HL-60 (cell line): ENCODE measurements at regions not wholly inside any gene's neighbourhood (a gene's known extent, or its start where the extent isn't known, plus 50 kb on each side); places are given as distances from the start of the nearest gene placed in this dataset.

Experiments
- DNase-seq, 2 experiments: peaks; one replicate each; pipeline ENCODE4 v3.0.0-alpha.2; 2010 to 2020; ENCODE audit warnings: low read depth in 1 of 2, low spot score in 1 of 2
- H3K27ac ChIP-seq: fragments of 250-450 bp; sonication (Bioruptor Pico); replicated peaks from 2 replicates; pipeline ENCODE4 v1.5.1; 2020; ENCODE audit warnings: mild to moderate bottlenecking, moderate library complexity
- H3K27me3 ChIP-seq: fragments of 250-450 bp; sonication (Bioruptor Pico); 2 replicates; pipeline ENCODE4 v1.5.1; 2021; ENCODE audit warnings: mild to moderate bottlenecking, moderate library complexity; ENCODE audit not compliant: insufficient read depth, poor library complexity, severe bottlenecking
- H3K4me3 ChIP-seq: replicated peaks from 2 replicates; pipeline ENCODE4 v1.5.1; 2011; ENCODE audit warnings: mild to moderate bottlenecking, control low read depth, low read length; ENCODE audit not compliant: insufficient read depth
- GABPA ChIP-seq: IDR thresholded peaks from 2 replicates; pipeline ENCODE4 v1.6.1; 2012; ENCODE audit warnings: low read depth
- POLR2AphosphoS5 ChIP-seq: IDR thresholded peaks from 2 replicates; pipeline ENCODE4 v1.6.1; 2012; ENCODE audit warnings: low read depth
- SPI1 ChIP-seq: IDR thresholded peaks from 2 replicates; pipeline ENCODE4 v1.6.1; 2012; ENCODE audit warnings: low read depth, mild to moderate bottlenecking, borderline replicate concordance
- TF ChIP-seq, protein P1 (sequence below): IDR thresholded peaks from one replicate; pipeline ENCODE4 v1.5.1; 2011; ENCODE audit warnings: low read length, control low read depth, inconsistent platforms; ENCODE audit not compliant: insufficient read depth
- TF ChIP-seq, protein P2 (sequence below): IDR thresholded peaks from 2 replicates; pipeline ENCODE4 v1.6.1; 2012; ENCODE audit warnings: low read depth; ENCODE audit not compliant: insufficient replicate concordance

GRCh38 chr11:8336356-8337129 is 72.9 kb upstream of the LMO1 start:
- no peak for DNase-seq
- no peak for TF ChIP-seq GABPA
- TF ChIP-seq SPI1: 0 out of 2 replicates have a peak, but pooled peaks have one; percentile 3
- Histone ChIP-seq H3K27ac (no peak overlapping the region), H3K27me3 (no peaks in the 10 kb centered on the region), H3K4me3 (no peak overlapping the region)

DNA sequence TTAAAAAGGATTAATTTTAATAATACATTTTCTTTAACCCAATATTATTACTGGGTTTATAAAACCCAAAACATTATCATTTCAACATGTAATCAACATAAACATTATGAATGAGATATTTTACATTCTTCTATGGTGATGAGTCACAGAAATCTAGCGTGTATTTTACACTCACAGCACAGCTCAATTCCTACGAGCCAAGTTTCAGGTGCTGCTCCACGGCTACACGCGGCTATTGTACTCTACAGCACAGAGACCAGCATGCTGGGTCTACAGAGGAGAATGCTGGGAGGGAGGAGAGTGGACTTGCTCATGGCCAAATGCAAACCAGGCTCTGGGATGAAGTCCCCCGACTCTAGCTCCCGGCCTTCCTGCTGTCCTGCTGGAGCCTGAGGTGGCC is 72.0 kb upstream of the LMO1 start:
- Histone ChIP-seq H3K27me3 (no peaks in the 10 kb centered on the region), H3K27ac (no peak overlapping the region), H3K4me3 (no peak overlapping the region)
- no peak for DNase-seq
- TF ChIP-seq, protein P1, sequence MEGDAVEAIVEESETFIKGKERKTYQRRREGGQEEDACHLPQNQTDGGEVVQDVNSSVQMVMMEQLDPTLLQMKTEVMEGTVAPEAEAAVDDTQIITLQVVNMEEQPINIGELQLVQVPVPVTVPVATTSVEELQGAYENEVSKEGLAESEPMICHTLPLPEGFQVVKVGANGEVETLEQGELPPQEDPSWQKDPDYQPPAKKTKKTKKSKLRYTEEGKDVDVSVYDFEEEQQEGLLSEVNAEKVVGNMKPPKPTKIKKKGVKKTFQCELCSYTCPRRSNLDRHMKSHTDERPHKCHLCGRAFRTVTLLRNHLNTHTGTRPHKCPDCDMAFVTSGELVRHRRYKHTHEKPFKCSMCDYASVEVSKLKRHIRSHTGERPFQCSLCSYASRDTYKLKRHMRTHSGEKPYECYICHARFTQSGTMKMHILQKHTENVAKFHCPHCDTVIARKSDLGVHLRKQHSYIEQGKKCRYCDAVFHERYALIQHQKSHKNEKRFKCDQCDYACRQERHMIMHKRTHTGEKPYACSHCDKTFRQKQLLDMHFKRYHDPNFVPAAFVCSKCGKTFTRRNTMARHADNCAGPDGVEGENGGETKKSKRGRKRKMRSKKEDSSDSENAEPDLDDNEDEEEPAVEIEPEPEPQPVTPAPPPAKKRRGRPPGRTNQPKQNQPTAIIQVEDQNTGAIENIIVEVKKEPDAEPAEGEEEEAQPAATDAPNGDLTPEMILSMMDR: no peak
- TF ChIP-seq GABPA: no peak
- TF ChIP-seq, protein P2, sequence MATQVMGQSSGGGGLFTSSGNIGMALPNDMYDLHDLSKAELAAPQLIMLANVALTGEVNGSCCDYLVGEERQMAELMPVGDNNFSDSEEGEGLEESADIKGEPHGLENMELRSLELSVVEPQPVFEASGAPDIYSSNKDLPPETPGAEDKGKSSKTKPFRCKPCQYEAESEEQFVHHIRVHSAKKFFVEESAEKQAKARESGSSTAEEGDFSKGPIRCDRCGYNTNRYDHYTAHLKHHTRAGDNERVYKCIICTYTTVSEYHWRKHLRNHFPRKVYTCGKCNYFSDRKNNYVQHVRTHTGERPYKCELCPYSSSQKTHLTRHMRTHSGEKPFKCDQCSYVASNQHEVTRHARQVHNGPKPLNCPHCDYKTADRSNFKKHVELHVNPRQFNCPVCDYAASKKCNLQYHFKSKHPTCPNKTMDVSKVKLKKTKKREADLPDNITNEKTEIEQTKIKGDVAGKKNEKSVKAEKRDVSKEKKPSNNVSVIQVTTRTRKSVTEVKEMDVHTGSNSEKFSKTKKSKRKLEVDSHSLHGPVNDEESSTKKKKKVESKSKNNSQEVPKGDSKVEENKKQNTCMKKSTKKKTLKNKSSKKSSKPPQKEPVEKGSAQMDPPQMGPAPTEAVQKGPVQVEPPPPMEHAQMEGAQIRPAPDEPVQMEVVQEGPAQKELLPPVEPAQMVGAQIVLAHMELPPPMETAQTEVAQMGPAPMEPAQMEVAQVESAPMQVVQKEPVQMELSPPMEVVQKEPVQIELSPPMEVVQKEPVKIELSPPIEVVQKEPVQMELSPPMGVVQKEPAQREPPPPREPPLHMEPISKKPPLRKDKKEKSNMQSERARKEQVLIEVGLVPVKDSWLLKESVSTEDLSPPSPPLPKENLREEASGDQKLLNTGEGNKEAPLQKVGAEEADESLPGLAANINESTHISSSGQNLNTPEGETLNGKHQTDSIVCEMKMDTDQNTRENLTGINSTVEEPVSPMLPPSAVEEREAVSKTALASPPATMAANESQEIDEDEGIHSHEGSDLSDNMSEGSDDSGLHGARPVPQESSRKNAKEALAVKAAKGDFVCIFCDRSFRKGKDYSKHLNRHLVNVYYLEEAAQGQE: no peak
- TF ChIP-seq POLR2AphosphoS5: no peak
- TF ChIP-seq SPI1: no peak

DNA sequence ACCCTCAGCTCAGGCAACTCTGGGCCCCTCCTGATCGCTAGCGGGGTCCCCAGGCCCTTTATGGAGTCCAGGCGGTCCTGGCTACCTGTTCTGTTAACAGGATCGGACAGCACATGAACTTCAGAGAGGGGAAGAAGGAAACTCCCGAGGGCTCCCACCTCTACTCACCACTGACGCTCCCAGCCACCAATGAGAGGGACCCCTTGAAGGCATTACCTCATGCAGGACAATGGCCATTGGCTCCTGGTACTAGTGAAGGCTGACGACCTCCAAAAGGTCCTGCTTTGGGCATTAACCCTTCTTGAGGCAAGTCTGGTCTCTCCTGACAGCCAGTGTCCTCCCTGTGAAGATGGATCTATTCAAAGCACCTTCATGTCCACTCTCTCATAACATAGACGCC is 71.5 kb upstream of the LMO1 start:
- no peak overlapping the region for H3K4me3 ChIP-seq
- TF ChIP-seq, protein P1: no peak
- TF ChIP-seq GABPA (no peak), SPI1 (no peak), POLR2AphosphoS5 (no peak)
- TF ChIP-seq, protein P2: no peak
- H3K27me3 ChIP-seq: no peaks in the 10 kb centered on the region
- DNase-seq: no peak
- H3K27ac ChIP-seq: no peak overlapping the region

- TF ChIP-seq, protein P2: no peak
- TF ChIP-seq, protein P1: no peak
- TF ChIP-seq POLR2AphosphoS5 (no peak), GABPA (no peak), SPI1 (no peak)
- Histone ChIP-seq H3K27ac (no peak overlapping the region), H3K4me3 (no peak overlapping the region), H3K27me3 (no peaks in the 10 kb centered on the region)
- no peak for DNase-seq
Measured at GRCh38 chr11:8333811-8334401, 70.2 kb upstream of the LMO1 start.
